A549 (cell line): ENCODE measurements at regions not wholly inside any gene's neighbourhood (a gene's known extent, or its start where the extent isn't known, plus 50 kb on each side); places are given as distances from the start of the nearest gene placed in this dataset.

Experiments
- ATAC-seq, 2 experiments: fragments of 200-7000 bp in 1 of 2; fragments of >200 bp in 1 of 2; cut with Nextera tagmentation in 1 of 2; cut with Tn5 transposase in 1 of 2; 3 replicates each; pipeline versions ENCODE4 v1.8.0 to v1.9.1; 2018 to 2020; ENCODE audit warnings: mild to moderate bottlenecking in 1 of 2, moderate library complexity in 1 of 2
- CTCF ChIA-PET: fragments of 300-600 bp; sonication (Branson Sonifier 250); formaldehyde crosslinking; extraction: SDS; loops from one replicate; lab custom pipeline; 2021; ENCODE audit warnings: antibody characterized with exemption, inconsistent platforms; lab: Yijun Ruan, JAX
- POLR2A ChIA-PET: fragments of 350-600 bp; formaldehyde crosslinking; extraction: SDS; loops from one replicate; lab custom pipeline; 2021; ENCODE audit warnings: antibody characterized with exemption, inconsistent platforms; lab: Yijun Ruan, JAX
- DNase-seq, 2 experiments: peaks; one replicate each; pipeline versions ENCODE4 v3.0.0 to v3.0.0-alpha.2; 2011 to 2016; ENCODE audit warnings: low read depth in 1 of 2, low spot score in 1 of 2
- FAIRE-seq: peaks from 2 replicates; lab custom pipeline; 2011; peaks lifted over from hg19 to GRCh38; lab: Jason Lieb, UNC
- H3K27ac ChIP-seq, 2 experiments: fragments of >200 bp; sonication (Bioruptor Twin); formaldehyde crosslinking; 3 replicates each; pipeline ENCODE4 v1.5.1; 2016 to 2017
- H3K4me1 ChIP-seq: fragments of >200 bp; sonication (Bioruptor Twin); formaldehyde crosslinking; 3 replicates; pipeline ENCODE4 v1.6.1; 2016
- H3K4me2 ChIP-seq: fragments of >200 bp; sonication (Bioruptor Twin); formaldehyde crosslinking; 3 replicates; pipeline ENCODE4 v1.6.1; 2016
- H3K4me3 ChIP-seq: fragments of >200 bp; sonication (Bioruptor Twin); formaldehyde crosslinking; 3 replicates; pipeline ENCODE4 v1.5.1; 2016
- H3K9me3 ChIP-seq: fragments of >200 bp; sonication (Bioruptor Twin); formaldehyde crosslinking; 3 replicates; pipeline ENCODE4 v1.6.1; 2016
- BHLHE40 ChIP-seq: IDR thresholded peaks from 2 replicates; pipeline ENCODE4 v1.6.1; 2012; ENCODE audit warnings: low read depth, low read length, inconsistent platforms
- CEBPB ChIP-seq, 2 experiments: fragments of >200 bp in 1 of 2; sonication (Bioruptor Twin) in 1 of 2; formaldehyde crosslinking in 1 of 2; IDR thresholded peaks; 2 replicates each; pipeline ENCODE4 v1.6.1; 2012 to 2016
- CHD2 ChIP-seq: fragments of 150-350 bp; IDR thresholded peaks from 2 replicates; pipeline ENCODE4 v1.6.1; 2014; ENCODE audit warnings: low read length; ENCODE audit not compliant: partially characterized antibody
- CHD4 ChIP-seq: fragments of 200-600 bp; sonication (generic); IDR thresholded peaks from 2 replicates; pipeline ENCODE4 v1.6.1; 2016; ENCODE audit warnings: antibody characterized with exemption, mild to moderate bottlenecking, borderline replicate concordance
- CTCF ChIP-seq: fragments of >200 bp; sonication (Bioruptor Twin); formaldehyde crosslinking; IDR thresholded peaks from 3 replicates; pipeline ENCODE4 v1.5.1; 2016
- E2F6 ChIP-seq: IDR thresholded peaks from 2 replicates; pipeline ENCODE4 v1.6.1; 2012; ENCODE audit warnings: low read depth, borderline replicate concordance
- ELK1 ChIP-seq: fragments of 150-350 bp; IDR thresholded peaks from 2 replicates; pipeline ENCODE4 v1.6.1; 2014; ENCODE audit warnings: low read depth, mild to moderate bottlenecking, low read length
- ESRRA ChIP-seq: fragments of 150-350 bp; IDR thresholded peaks from 2 replicates; pipeline ENCODE4 v1.6.1; 2014; ENCODE audit warnings: mild to moderate bottlenecking, low read length, borderline replicate concordance
- HES2 ChIP-seq: fragments of >200 bp; sonication (Bioruptor Twin); formaldehyde crosslinking; IDR thresholded peaks from 2 replicates; pipeline ENCODE4 v1.6.1; 2016
- HMGXB4 ChIP-seq: fragments of 250-450 bp; sonication (Bioruptor Pico); IDR thresholded peaks from 2 replicates; pipeline ENCODE4 v1.5.0; 2021; ENCODE audit warnings: mild to moderate bottlenecking, moderate library complexity, borderline replicate concordance
- HOXB5 ChIP-seq: fragments of 250-450 bp; sonication (Bioruptor Pico); IDR thresholded peaks from 2 replicates; pipeline ENCODE4 v1.5.0; 2020; ENCODE audit warnings: mild to moderate bottlenecking, moderate library complexity
- MAFK ChIP-seq: fragments of 450-650 bp; IDR thresholded peaks from 2 replicates; pipeline ENCODE4 v1.6.1; 2014; ENCODE audit not compliant: partially characterized antibody
- MAX ChIP-seq: IDR thresholded peaks from 2 replicates; pipeline ENCODE4 v1.6.1; 2012
- MAZ ChIP-seq: fragments of 150-350 bp; IDR thresholded peaks from 2 replicates; pipeline ENCODE4 v1.6.1; 2014; ENCODE audit warnings: antibody characterized with exemption, low read depth, low read length, borderline replicate concordance
- MYC ChIP-seq: IDR thresholded peaks from 2 replicates; pipeline ENCODE4 v1.6.1; 2012; ENCODE audit warnings: mild to moderate bottlenecking, inconsistent platforms, low read length, improper control_type of control experiment, borderline replicate concordance
- NFE2L2 ChIP-seq: fragments of 150-350 bp; conservative IDR thresholded peaks from 2 replicates; pipeline ENCODE4 v1.6.1; 2014; ENCODE audit warnings: low read length
- PHF8 ChIP-seq: fragments of 200-600 bp; sonication (generic); IDR thresholded peaks from 2 replicates; pipeline ENCODE4 v1.6.1; 2016; ENCODE audit warnings: low read depth, mild to moderate bottlenecking, antibody characterized with exemption, moderate library complexity, borderline replicate concordance
- POLR2AphosphoS2 ChIP-seq: conservative IDR thresholded peaks from 2 replicates; pipeline ENCODE4 v1.6.1; 2012; ENCODE audit warnings: low read length, improper control_type of control experiment, inconsistent platforms
- RAD21 ChIP-seq, 2 experiments: fragments of >200 bp in 1 of 2; sonication (Bioruptor Twin) in 1 of 2; formaldehyde crosslinking in 1 of 2; IDR thresholded peaks in 1 of 2; conservative IDR thresholded peaks in 1 of 2; 2 replicates in 1 of 2; 3 replicates in 1 of 2; pipeline ENCODE4 v1.6.1; 2012 to 2018; ENCODE audit warnings: inconsistent platforms in 1 of 2
- RARB ChIP-seq: fragments of 250-450 bp; sonication (Bioruptor Pico); IDR thresholded peaks from 2 replicates; pipeline ENCODE4 v1.8.0; 2021; ENCODE audit warnings: mild to moderate bottlenecking, moderate library complexity
- SMC3 ChIP-seq: fragments of >200 bp; sonication (Bioruptor Twin); formaldehyde crosslinking; IDR thresholded peaks from 3 replicates; pipeline ENCODE4 v1.6.1; 2018; ENCODE audit warnings: inconsistent platforms
- TFCP2L1 ChIP-seq: fragments of 250-450 bp; sonication (Bioruptor Pico); IDR thresholded peaks from 2 replicates; pipeline ENCODE4 v1.5.0; 2021; ENCODE audit warnings: mild to moderate bottlenecking
- USF2 ChIP-seq: fragments of 450-650 bp; IDR thresholded peaks from 2 replicates; pipeline ENCODE4 v1.6.1; 2014; ENCODE audit warnings: antibody characterized with exemption
- ZNF302 ChIP-seq: fragments of 250-450 bp; sonication (Bioruptor Pico); IDR thresholded peaks from 2 replicates; pipeline ENCODE4 v1.9.0; 2021; ENCODE audit warnings: inconsistent platforms, mild to moderate bottlenecking, moderate library complexity
- WGBS: methylation state at CpG from one replicate; pipeline ENCODE4 v1.1.6; 2017; ENCODE audit errors: missing lambda C conversion rate; 5-methylcytosine and 5-hydroxymethylcytosine counted together

GRCh38 chr6:97396880-97397279 lies 113.9 kb upstream of the MMS22L start:
- TF ChIP-seq POLR2AphosphoS2 (no peak), NFE2L2 (no peak), MAFK (peak; percentile 59)
- DNase-seq: no peak
- Histone ChIP-seq H3K4me2 (no peak overlapping the region), H3K27ac (no peak overlapping the region), H3K4me1 (no peaks in the 10 kb centered on the region), H3K9me3 (no peaks in the 10 kb centered on the region), H3K4me3 (no peak overlapping the region)
- ChIA-PET CTCF (no interaction called here), POLR2A (no interaction called here)
- FAIRE-seq: no peak
- WGBS: 65% methylated on average over 4 of the region's 4 CpGs
- ATAC-seq: no peak

- CTCF ChIA-PET: no interaction called here
- no peak overlapping the region for H3K27ac ChIP-seq
- no peak overlapping the region for H3K4me2 ChIP-seq
- WGBS: 57% methylated on average over 2 of the region's 2 CpGs
- H3K4me3 ChIP-seq: no peak overlapping the region
- H3K4me1 ChIP-seq: no peaks in the 10 kb centered on the region
- no peak for TF ChIP-seq ELK1
- no peak for TF ChIP-seq ESRRA
- TF ChIP-seq CEBPB (IDR thresholded peaks at IDR 0.05): no peak
- no peak for TF ChIP-seq SMC3
- TF ChIP-seq HOXB5 (CRISPR knock-in tag): no peak
- no peak for TF ChIP-seq PHF8
- no peak for TF ChIP-seq RARB (CRISPR knock-in tag)
- no peak for TF ChIP-seq TFCP2L1 (CRISPR knock-in tag)
- no peak for TF ChIP-seq MAZ
- no peak for TF ChIP-seq CHD2
- TF ChIP-seq E2F6: no peak
- TF ChIP-seq HMGXB4 (CRISPR knock-in tag): no peak
- POLR2A ChIA-PET: no interaction called here
- ATAC-seq (no peak), DNase-seq (no peak), FAIRE-seq (no peak)
- H3K9me3 ChIP-seq: no peaks in the 10 kb centered on the region
Measured at GRCh38 chr6:97399208-97399607, 116.2 kb upstream of the MMS22L start.

GRCh38 chr6:97401533-97401932 lies 118.5 kb upstream of the MMS22L start:
- DNase-seq: no peak
- ChIA-PET POLR2A (no interaction called here), CTCF (interaction anchor here (1.1 kb wide), 1 partner anchor 187 kb away, joined by 6 read pairs; no protein-coding TSS in a partner anchor)
- TF ChIP-seq HES2 (no peak), MYC (no peak), USF2 (no peak), CTCF (no peak), BHLHE40 (no peak), CHD4 (no peak), RAD21 (conservative IDR thresholded peaks at IDR 0.05 in 1 of 2, IDR thresholded peaks at IDR 0.05 in 1 of 2) (no peak), MAX (no peak), ZNF302 (CRISPR knock-in tag) (no peak)
- no peak overlapping the region for H3K27ac ChIP-seq
- no peaks in the 10 kb centered on the region for H3K4me1 ChIP-seq
- no peak overlapping the region for H3K4me2 ChIP-seq
- H3K9me3 ChIP-seq: no peaks in the 10 kb centered on the region
- no peak overlapping the region for H3K4me3 ChIP-seq
- 0% methylated on average over 2 of the region's 2 CpGs for WGBS
- ATAC-seq: no peak
- FAIRE-seq: no peak
